NOMO-1 treated with DMSO at 0.1 percent for 48 hours (cell line): ENCODE measurements at regions not wholly inside any gene's neighbourhood (a gene's known extent, or its start where the extent isn't known, plus 50 kb on each side); places are given as distances from the start of the nearest gene placed in this dataset.

Experiments used
- DNase-seq: peaks from one replicate; lab custom pipeline; 2025; ENCODE audit not compliant: unreplicated experiment; lab: John Stamatoyannopoulos, UW

DNA sequence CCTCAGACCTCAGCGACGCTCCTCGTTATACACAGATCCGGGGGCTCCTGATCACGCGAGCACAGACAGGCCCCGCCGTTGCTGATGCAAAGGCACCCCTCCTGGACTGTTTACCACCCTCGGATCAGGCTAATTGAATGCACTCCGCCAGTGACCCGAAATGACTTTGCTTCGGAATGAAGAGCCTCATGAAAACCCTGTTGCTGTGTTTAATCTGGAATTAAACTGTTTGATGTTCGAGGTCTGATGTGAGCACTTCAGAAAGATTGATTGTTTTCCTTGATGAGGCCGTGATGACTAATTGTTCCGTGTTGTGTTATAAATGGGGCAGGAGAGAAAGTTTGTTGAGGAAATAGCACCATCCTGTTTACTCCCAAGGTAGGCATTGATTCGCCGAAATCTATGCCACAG lies 190.5 kb upstream of the PPP1R26 start:
- no peak for DNase-seq

DNA sequence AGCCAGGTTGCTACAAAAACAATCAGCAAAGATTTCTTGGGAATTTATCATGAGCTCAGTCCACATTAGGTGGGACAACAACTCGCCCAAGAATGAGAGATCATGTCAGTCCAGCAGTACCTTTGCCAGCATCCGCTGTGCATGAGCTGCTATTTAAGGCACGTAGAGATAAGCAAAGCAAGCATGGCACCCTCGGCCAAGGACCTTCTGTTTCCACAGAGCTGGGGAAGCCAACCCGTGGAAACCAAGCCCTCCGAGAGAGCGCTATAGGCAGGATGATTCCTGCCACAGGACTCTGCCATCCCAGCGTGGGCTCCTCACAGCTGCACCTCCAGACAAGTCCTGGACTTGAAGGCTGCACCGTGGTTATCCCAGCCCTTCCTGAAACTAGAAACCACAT lies 189.5 kb upstream of the PPP1R26 start:
- no peak for DNase-seq

DNA sequence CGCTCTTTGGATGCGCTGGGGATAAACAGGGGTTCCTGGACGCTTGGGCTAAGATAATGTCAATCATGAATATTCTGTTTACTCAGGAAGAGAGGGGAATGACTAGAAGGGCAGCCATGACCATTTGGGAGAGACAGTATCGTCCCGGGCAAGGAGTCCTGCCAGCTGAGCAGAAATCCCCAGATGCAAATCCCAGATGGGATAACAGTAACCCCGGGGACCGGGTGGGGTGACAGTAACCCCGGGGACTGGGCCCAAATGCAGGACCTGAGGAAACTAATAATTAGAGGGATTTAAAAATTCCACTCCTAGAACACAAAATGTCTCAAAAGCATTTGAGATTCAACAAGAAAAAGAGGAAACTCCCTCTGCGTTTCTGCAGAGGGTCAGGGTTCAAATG lies 189.0 kb upstream of the PPP1R26 start:
- no peak for DNase-seq

DNA sequence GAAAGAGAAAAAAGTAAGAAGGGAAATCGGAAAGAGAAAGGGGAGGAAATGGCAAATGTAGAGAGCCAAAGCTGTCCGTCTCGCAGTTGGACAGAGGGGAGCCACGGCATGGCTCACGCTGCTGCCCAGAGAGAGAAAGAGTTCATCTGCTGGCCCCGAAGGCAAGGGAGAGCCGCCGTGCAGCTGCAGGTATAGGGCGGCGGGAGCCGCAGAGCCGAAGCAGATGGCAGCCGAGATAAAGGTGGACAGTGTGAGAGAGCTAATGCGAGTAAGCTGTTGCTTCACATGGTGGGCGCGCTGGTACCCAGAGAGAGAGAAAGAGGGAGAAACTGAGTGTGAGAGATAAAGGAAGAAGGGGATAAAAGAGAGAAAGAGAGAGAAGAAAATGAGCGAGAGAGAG lies 188.4 kb upstream of the PPP1R26 start:
- DNase-seq = no peak

DNA sequence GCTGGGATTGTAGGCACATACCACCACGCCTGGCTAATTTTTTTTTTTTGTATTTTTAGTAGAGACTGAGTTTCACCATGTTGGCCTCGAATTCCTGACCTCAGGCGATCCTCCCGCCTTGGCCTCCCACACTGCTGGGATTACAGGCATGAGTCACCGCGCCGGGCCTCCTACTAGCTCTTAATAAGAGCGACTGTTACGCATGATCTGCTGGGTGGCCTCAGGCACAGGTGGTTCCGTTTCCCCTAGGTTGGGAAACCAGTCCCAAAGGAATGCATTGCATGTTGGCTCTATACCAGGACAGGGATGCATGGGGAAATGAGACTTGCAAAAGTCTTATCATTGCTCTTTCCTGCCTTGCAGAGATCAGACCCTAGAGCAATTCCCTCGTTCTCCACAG lies 184.7 kb upstream of the PPP1R26 start:
- DNase-seq = no peak

DNA sequence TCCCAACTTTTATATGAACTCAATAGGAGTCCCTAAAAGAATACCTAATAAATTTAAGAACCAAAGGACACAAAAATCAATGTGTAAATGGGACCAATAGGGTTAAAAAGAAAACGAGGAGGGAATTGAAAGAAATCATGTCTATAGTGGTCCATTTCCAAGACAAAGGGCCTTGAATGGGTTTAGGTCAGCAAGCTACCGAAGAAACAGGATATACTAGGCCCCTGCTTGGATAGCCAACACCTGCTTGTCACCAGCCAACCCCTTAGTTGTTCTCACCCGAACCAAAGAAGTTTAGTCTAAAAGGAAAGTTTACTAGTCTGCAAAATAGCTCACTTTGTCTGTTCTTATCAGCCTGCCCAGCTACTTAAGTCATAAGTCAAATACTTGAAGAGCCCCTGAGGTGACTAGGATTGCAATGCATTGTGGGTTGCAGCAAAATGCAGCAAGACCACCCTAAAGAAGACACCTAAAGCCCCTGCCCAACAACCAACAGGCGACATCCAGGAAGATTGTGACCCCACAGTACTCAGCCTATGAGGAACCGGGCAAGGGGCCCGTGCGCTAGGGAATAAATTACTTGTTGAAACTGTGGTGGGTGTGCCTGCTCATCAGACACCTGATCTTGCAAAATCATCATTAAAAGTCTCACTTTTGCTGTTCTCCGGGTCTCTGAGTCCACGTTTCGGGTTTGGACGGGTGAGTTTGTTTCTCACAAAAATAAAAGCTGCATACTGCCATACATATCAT lies 183.9 kb upstream of the PPP1R26 start:
- no peak for DNase-seq

DNA sequence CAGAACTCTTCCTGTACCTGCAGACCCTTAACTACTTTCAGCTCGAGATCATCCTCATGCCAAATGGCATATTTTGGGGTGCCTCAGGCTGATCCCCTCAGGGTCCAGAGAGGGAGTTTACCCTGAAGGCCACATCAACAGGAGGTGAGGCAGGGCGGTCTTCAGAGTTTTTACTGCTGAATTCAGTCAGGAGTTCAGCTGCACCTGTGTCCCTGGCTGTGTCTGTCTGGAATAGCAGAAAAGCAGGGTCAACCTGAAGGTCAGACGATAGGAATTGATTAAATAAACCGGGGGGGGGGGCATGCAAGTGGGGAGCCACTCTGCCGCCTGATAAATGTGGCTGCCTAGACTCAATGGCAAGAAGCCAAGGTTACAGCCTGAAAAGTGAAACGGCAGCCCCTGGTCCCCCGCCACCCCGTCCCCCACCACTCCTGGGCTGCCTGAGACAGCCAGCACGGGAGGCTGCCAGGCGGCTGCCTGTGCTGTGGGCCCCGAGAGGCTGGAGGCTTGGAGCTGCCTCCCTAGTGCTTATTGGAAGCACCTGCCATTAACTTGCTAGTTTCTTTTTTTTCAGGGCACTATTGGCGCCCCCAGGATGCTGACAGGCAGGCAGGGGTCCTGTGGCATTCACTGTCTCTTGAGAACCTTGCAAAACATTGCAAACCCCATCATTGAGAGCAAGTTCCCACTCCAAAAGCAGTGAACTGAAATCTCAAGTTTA lies 182.7 kb upstream of the PPP1R26 start:
- no peak for DNase-seq

DNA sequence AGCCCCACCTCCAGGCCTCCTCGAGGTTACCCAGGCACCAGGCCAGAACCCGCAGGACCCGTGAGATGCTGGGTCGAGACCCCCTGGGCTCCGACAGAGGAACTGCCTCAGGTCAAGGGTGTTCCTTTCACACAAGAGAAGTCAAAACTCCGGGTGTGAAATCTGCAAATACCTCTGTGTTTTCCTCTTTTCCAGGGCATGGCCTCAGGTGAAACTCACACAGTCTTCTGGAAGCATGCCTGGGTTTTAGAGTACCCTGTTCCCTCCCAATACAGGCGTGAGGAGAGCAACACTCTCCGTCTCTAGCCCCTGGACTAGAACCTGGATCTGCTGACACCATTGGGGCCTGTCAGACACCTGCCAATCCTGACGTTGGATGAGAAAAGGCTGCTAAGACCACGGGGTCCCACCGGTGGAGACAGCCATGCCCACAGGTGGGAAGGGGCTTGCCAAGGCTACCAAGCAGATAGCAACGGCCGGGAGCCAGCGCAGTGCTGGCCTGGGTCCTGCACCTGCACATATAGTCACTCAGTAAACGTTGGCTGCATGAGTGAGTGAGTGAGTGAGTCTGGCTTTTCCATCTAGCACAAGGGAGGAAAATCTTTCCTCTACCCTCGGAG lies 182.0 kb upstream of the PPP1R26 start:
- no peak for DNase-seq

DNA sequence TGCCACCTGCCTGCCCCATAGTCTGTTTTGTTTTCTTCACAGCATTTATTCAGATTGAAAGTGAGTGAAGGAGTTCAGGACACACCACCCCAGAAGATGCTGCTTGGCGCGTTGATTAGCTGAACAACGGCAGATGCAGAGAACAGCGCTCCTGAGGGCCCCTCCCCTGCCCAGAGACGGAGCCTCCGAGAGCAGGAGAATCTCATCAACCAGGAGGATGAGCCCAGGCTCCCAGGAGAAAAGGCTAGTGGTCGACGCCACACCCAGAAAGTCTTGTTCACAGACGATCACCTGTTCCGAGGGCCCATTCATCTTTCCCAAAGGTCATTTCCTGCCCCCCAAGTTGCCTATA lies 180.4 kb upstream of the PPP1R26 start:
- no peak for DNase-seq

DNA sequence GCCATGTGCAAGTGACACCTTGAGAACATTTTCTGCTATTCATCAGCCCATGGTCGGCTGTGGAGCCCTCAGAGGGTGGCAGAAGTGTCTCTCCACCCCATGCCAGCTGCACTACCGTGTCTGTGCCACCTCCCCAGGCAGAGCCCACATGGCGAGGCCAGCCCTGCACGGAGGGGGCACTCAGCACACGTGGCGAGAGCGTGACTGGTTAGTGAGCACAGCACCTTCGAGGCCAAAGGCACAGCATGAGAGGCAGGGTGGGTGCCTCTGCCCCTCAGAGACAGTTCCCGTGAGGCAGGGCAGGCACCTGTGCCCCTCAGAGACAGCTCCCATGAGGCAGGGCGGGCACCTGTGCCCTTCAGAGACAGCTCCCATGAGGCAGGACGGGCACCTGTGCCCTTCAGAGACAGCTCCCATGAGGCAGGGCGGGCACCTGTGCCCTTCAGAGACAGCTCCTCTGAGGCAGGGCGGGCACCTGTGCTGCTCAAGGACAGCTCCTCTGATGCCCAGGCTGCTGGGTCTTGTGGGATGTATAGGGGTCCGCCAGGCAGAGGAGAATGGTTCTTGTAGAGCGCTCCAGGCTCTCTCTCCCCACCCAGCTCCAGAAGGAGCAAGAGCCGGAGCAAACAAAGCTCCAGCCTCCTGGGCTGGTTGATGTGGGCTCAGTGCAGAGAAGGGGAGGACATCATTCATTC lies 179.8 kb upstream of the PPP1R26 start:
- no peak for DNase-seq

DNA sequence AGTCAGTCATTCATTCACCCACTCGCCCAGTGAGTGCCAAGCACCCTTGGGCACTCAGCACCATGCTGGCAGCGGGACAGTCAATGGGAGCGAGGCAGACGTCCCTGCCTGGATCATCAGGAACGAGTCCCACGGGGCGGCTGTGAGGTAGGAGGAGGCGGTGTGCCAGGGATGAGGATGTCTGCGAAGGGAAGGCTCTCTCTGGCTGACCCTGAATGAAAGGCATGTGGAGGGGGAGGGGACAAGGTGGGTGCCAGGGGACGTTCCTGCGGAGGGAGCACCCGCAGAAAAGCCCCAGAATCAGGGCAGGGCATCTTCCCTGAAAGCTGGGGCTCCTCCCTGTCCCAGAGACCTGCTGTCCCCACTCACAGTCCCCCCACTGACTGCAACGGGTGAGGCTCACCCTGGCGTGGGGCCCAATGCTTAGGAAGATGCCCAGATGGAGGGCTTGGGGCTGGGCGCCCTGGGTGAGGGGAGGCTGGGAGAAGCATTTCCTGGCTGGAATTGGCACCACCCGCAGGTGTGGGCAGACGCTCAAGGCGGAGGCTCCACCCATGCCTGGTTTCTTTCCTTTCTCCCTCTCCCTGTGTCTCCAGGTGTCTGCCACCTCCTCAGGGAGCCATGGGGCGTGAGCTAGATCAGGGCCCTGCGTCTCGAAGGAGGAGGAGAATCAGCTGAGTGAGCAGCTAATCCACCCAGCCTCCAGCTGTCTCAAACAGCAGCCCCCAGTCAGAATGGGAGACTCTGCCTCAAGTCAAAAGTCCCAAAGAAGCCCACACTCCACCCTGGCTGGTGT lies 179.0 kb upstream of the PPP1R26 start:
- DNase-seq = no peak

DNA sequence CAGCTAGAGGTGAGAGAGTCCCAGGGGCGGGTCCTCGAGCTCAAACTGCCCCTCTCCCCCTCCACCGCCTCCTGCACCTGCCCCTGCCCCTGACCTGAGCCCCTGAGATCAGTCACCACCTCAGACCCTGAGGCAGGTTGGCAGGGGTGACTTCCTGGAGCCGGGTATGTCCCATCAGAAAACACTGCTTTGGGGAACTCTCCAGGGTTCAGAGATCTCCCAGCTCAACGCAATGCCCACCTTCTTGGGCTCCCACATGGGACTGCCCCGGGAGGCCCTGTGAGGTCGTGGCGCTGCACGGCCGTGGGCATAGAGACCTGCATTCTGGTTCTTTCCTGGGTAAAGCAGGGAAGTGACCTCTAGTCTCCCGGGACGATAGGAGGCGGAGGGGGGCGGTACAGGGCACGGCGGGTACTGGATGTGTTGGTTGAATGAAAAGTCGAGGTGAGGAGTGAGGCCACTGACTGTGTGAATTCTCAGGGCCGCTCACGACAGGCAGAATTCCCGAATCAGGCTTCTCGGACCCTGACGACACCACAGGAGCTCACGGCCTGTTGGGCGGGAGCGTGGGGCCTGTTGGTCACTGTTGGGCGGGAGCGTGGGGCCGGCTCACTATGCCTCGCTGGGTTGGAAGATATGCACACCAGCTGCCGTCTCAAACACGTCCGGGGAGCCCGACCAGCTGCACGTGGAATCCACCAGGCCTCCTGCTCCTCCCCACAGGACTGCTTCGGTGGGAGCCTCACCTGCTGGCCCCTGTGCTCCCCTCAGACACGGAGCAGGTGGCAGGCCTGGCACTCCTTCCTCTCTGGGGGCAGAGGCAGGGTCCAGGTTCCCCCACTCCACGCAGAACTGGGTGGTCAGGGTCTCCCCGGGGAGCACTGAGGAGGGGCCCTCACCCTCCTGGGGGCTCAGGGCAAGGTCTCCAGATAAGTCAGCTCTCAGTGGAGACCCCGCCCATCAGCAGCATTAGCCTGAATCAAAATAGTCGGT lies 178.0 kb upstream of the PPP1R26 start:
- DNase-seq = no peak

DNA sequence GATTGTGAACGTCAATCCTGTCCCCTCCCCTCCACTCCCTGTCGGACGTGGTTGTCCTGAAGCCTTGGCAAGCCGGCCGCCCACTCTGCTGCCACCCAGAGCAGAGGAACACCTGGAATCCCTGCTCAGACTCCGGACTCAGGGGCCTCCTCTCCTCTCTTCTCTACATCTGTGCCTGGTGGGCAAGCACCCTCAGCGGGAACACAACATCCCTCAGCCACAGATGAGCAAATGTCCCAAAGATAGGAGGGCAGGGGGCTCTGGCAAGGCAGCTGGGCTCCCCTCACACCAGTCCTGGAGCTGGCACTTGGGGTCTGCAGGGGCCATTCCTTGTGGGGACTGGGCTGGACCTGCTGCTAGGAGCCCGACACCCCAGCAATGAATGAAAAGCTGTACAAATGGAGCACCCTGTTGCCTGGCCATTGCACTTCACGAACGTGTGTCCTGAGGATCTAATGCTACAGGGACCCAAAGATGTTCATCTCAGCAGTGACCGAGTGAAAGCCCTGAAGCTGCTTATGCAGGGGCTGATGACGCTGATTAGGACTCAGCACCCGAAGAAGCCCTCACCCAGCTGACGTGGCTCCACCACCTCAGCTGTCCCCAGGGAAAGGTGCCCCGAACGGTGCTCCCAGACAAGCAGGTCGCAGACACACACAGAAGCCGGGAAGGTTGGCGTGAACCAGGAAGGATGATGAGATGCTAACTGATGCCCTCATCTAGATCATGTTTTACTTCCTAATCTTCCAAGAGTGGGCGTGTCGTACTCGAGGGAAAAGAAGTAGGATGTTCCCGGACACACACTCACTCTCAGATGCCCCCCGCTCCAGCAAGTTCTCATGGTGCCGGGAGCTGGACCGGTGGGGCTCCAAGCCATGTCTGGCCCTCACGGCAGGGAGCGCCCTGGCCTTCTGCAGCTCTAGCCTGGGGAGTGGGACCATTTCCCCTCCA lies 177.0 kb upstream of the PPP1R26 start:
- DNase-seq = no peak

DNA sequence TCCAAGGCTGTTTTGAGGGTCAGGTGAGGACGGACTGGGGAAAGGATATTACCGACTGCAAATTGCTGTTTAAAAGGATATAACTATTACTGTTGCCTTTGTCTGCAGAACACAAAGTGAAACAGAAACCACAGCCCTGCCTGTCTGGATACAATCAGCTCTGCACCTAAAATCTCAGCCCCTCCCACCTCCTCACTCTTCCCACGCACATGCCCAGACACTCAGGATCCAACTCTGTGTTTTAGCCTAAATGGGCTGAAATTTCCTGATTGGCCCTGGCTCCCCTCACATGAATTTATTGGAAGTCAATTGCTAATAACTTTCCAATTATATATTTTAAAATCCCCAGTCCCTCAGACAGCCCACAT lies 176.3 kb upstream of the PPP1R26 start:
- DNase-seq = no peak

DNA sequence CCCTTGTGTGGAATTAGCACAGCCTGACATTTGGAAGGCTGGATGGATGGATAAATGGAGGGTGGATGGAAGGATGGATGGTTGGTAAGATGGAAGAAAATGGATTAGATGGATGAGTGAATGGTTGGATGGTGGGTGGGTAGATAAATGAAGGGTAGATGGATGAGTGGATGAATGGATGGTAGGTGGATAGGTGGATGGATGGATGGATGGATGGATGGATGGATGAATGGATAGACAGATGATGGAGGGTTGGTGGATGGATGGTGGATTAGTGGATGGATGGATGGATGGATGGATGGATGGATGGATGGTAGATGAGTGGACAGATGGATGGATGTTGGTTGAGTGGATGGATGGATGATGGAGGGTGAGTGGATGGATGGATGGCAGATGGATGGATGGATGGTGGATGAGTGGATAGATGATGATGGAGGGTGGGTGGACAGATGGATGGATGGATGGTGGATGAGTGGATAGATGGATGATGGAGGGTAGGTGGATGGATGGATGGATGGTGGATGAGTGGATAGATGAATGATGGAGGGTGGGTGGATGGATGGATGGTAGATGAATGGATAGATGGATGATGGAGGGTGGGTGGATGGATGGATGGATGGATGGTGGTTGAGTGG lies 175.6 kb upstream of the PPP1R26 start:
- DNase-seq = no peak

DNA sequence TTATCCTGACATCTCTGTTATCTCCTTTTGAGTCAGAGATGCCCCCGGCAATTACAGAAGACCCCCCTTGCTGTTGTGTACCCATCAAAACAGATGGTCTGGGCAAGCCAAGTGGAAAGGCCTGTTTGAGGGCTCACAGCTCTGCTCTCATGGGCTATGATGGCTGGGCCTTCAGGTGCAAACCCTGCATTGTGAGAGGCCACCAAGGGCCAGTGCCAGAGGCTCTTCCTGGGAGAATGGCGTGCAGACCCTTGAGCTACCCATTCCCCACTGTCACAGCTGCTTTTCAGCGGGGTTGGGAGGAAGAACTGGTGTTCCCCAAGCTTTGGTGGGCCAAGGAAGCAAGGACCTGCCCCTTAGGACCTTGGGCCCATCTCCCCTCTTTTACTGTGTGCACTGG lies 174.7 kb upstream of the PPP1R26 start:
- DNase-seq = no peak

DNA sequence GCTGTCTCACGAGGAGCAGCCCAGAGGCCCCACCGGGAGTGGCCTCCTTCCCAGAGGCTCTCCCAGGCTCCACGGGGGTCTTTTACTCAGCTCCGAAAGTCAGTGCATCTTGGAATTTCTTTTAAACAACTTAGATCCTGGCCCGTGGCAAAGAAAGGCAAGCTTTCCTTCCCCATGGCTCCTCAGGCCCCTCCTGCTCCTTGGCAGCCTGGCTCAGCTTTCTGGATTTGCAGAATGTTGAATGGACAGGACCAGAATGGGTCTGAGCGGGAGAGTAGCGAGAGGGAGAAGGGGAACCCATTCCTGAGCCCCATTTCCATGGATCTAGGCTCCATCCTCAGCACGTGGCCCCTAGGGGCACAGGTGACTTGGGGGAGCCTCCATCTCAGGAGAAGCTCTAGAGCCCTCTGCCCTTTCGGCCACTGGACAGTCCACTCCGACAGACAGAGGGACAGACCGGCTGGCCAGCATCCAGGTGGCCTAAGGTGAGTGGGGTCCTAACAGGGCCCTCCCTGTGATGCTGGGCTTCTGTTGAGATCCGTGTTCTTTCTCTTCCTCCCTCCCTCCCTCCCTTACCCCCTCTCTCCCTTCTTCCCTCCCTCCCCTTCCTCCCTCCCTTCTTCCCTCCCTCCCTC lies 173.9 kb upstream of the PPP1R26 start:
- DNase-seq = no peak

DNA sequence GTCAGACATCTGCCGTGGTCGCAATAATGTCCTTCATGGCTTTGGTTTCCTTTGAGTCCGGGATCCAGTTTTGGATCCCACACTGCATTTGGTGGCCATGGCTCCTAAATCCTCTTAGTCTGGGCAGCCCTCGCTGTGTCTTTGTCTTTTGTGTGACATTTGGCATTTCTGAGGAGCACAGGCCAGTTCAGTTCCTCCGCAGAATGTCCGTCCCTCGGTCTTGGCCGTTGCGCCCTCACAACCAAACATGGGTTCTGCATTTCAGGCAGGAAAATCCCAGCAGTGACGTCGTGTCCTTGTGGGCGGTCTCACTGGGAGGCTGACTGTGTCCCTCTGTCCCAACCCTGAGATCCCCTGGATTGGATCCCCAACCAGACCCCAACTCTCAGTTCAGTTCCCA lies 172.9 kb upstream of the PPP1R26 start:
- DNase-seq = no peak
